IMR-90 (cell line): ENCODE measurements at regions not wholly inside any gene's neighbourhood (a gene's known extent, or its start where the extent isn't known, plus 50 kb on each side); places are given as distances from the start of the nearest gene placed in this dataset.
"Not testable (repeated sequence)": the region's sequence is repeated elsewhere in the genome, so short reads cannot be mapped to it uniquely, and the experiment has no call there.

Source experiments
- BHLHE40 ChIP-seq: fragments of 150-350 bp; IDR thresholded peaks from 2 replicates; pipeline ENCODE4 v1.6.1; 2016; ENCODE audit warnings: mild to moderate bottlenecking, low read depth, low read length
- CTCF ChIP-seq: conservative IDR thresholded peaks from 2 replicates; pipeline ENCODE4 v1.5.1; 2012; ENCODE audit warnings: mild to moderate bottlenecking, low read depth, low read length, improper control_type of control experiment
- MAFK ChIP-seq: IDR thresholded peaks from 2 replicates; pipeline ENCODE4 v1.6.1; 2012; ENCODE audit warnings: low read depth, low read length, improper control_type of control experiment
- MAZ ChIP-seq: IDR thresholded peaks from 2 replicates; pipeline ENCODE4 v1.6.1; 2012; ENCODE audit warnings: low read depth, mild to moderate bottlenecking, low read length, improper control_type of control experiment, moderate library complexity, borderline replicate concordance
- POLR2A ChIP-seq: IDR thresholded peaks from 2 replicates; pipeline ENCODE4 v1.6.1; 2012; ENCODE audit warnings: mild to moderate bottlenecking, low read depth, low read length
- RAD21 ChIP-seq: IDR thresholded peaks from 2 replicates; pipeline ENCODE4 v1.6.1; 2012; ENCODE audit warnings: low read length, improper control_type of control experiment
- SMC3 ChIP-seq: fragments of 150-350 bp; IDR thresholded peaks from 2 replicates; pipeline ENCODE4 v1.6.1; 2016; ENCODE audit warnings: low read depth, mild to moderate bottlenecking, antibody characterized with exemption, low read length, moderate library complexity
- TF ChIP-seq, protein P1 (sequence below): fragments of 150-350 bp; IDR thresholded peaks from 2 replicates; pipeline ENCODE4 v1.6.1; 2016; ENCODE audit warnings: low read depth, mild to moderate bottlenecking, low read length, moderate library complexity, borderline replicate concordance

DNA sequence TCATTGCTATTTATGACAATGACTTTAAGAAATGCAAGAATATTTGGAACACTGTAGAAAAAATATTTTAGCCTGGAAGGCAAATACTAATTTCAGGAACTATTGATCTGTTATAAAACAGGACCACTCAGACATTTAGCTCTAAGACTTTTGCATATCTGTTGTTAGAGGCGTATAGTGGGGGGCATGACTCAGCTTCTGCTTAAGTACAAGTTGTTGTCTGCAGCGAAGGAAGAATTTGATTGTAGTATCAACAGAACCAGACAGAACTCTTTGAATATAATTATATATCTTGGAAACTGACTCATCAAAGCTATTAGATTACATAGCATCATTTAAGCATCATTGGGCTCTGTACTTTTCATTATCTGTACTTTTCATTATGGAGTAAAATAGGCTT is 573.8 kb downstream of the SPATA31A6 start:
- not testable (repeated sequence) for TF ChIP-seq MAFK, CTCF, BHLHE40, POLR2A, SMC3, MAZ, RAD21
- TF ChIP-seq, protein P1, sequence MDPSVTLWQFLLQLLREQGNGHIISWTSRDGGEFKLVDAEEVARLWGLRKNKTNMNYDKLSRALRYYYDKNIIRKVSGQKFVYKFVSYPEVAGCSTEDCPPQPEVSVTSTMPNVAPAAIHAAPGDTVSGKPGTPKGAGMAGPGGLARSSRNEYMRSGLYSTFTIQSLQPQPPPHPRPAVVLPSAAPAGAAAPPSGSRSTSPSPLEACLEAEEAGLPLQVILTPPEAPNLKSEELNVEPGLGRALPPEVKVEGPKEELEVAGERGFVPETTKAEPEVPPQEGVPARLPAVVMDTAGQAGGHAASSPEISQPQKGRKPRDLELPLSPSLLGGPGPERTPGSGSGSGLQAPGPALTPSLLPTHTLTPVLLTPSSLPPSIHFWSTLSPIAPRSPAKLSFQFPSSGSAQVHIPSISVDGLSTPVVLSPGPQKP: not testable (repeated sequence)
